ENCODE measurements at regions not wholly inside any gene's neighbourhood (a gene's known extent, or its start where the extent isn't known, plus 50 kb on each side); places are given as distances from the start of the nearest gene placed in this dataset.
A peak's percentile ranks its signal among the peaks of the same experiment; 100 is the strongest.

- TF ChIP-seq CHD7 (IDR thresholded peaks at IDR 0.05; ENCODE audit: insufficient replicate concordance, low read length) (peak; percentile 82), POLR2AphosphoS5 (IDR thresholded peaks at IDR 0.05; ENCODE audit: low read depth, low read length) (no peak), RBBP5 (IDR thresholded peaks at IDR 0.05; ENCODE audit: borderline replicate concordance, low read depth, low read length) (no peak), ASH2L (IDR thresholded peaks at IDR 0.05; ENCODE audit: low read length) (peak; percentile 34), POU5F1 (IDR thresholded peaks at IDR 0.05; ENCODE audit: low read depth, low read length) (0 out of 2 replicates have a peak, but pooled peaks have one; percentile 1), CBX8 (IDR thresholded peaks at IDR 0.05; ENCODE audit: borderline replicate concordance, low read depth, low read length) (no peak), SIN3A (conservative IDR thresholded peaks at IDR 0.05 in 1 of 2, IDR thresholded peaks at IDR 0.05 in 1 of 2; ENCODE audit: low read depth in 1 of 2, low read length in 2 of 2) (no peak), SP2 (IDR thresholded peaks at IDR 0.05; ENCODE audit: low read length) (no peak), SP1 (IDR thresholded peaks at IDR 0.05; ENCODE audit: low read depth, low read length) (peak; percentile 88), TEAD4 (IDR thresholded peaks at IDR 0.05; ENCODE audit: low read depth, low read length) (peak; percentile 95), PHF8 (conservative IDR thresholded peaks at IDR 0.05; ENCODE audit: low read depth, low read length) (no peak)
Observed at GRCh38 chr2:34365932-34366331, 766.8 kb upstream of the FAM98A start (continued).

All from H1 (cell line).